ENCODE measurements at regions not wholly inside any gene's neighbourhood (a gene's known extent, or its start where the extent isn't known, plus 50 kb on each side); places are given as distances from the start of the nearest gene placed in this dataset.

- TF ChIP-seq CTCF (conservative IDR thresholded peaks at IDR 0.05 in 1 of 2, IDR thresholded peaks at IDR 0.05 in 1 of 2; ENCODE audit: low read depth in 1 of 2, low read length in 2 of 2), result no peak
- TF ChIP-seq EZH2 (IDR thresholded peaks at IDR 0.05; ENCODE audit: low read length, missing control alignments), result no peak
Observed at GRCh38 chr10:42987121-42987541, 89.7 kb upstream of the RET start.
